Lung (tissue), 11 donors: ENCODE measurements at regions not wholly inside any gene's neighbourhood (a gene's known extent, or its start where the extent isn't known, plus 50 kb on each side); places are given as distances from the start of the nearest gene placed in this dataset.

Experiments used
- ATAC-seq: fragments of 200-7000 bp; cut with Tn5 transposase; one replicate; pipeline ENCODE4 v1.9.1; 2020; ENCODE audit warnings: moderate number of reproducible peaks; ENCODE audit not compliant: insufficient read depth, low FRiP score
- DNase-seq, 3 donors: peaks; one replicate each; pipeline ENCODE4 v3.0.0-alpha.2; 2013 to 2017
- H3K27ac ChIP-seq, 2 donors: one replicate each; pipeline ENCODE4 v1.5.1; 2013; ENCODE audit warnings: mild to moderate bottlenecking in 2 of 2, moderate library complexity in 2 of 2, control low read depth in 1 of 2, inconsistent platforms in 1 of 2, low read depth in 1 of 2, low read length in 1 of 2
- H3K27me3 ChIP-seq, 3 donors: one replicate each; pipeline ENCODE4 v1.5.1; 2013; ENCODE audit warnings: low read length in 2 of 3; ENCODE audit not compliant: control insufficient read depth in 3 of 3, insufficient read depth in 3 of 3
- H3K36me3 ChIP-seq, 4 donors: one replicate each; pipeline ENCODE4 v1.5.1; 2013; ENCODE audit warnings: low read length in 4 of 4, mild to moderate bottlenecking in 1 of 4, moderate library complexity in 1 of 4; ENCODE audit not compliant: control insufficient read depth in 4 of 4, insufficient read depth in 4 of 4
- H3K4me1 ChIP-seq, 5 donors: one replicate each; pipeline ENCODE4 v1.5.1; 2013; ENCODE audit warnings: low read length in 5 of 5, mild to moderate bottlenecking in 2 of 5, moderate library complexity in 1 of 5; ENCODE audit not compliant: control insufficient read depth in 5 of 5, insufficient read depth in 5 of 5
- H3K4me3 ChIP-seq: one replicate; pipeline ENCODE4 v1.5.1; 2013; ENCODE audit warnings: mild to moderate bottlenecking, control low read depth, moderate library complexity
- H3K9ac ChIP-seq, 2 donors: one replicate each; pipeline ENCODE4 v1.5.1; 2013; ENCODE audit warnings: low read length in 2 of 2, control low read depth in 1 of 2; ENCODE audit not compliant: insufficient read depth in 1 of 2
- H3K9me3 ChIP-seq, 4 donors: one replicate each; pipeline ENCODE4 v1.5.1; 2013; ENCODE audit warnings: low read length in 3 of 4, mild to moderate bottlenecking in 1 of 4, moderate library complexity in 1 of 4; ENCODE audit not compliant: control insufficient read depth in 4 of 4, insufficient read depth in 3 of 4
- WGBS, 2 donors: extraction: QIAGEN DNeasy Blood & Tissue Kit; methylation state at CpG; one replicate each; pipeline ENCODE4 v1.1.7; 2013; 5-methylcytosine and 5-hydroxymethylcytosine counted together
- TF ChIP-seq, protein P1 (sequence below): IDR thresholded peaks from 2 replicates; pipeline ENCODE4 v1.5.1; 2012; ENCODE audit warnings: mild to moderate bottlenecking; ENCODE audit errors: control extremely low read depth, extremely low read depth
- donor health status: control.
- donor health status: control.
- donor health status: Bipolar disorder and iron deficiency.
- donor health status: healthy.
- donor health status: DM: yes; HTN: yes; CAD: no.

DNA sequence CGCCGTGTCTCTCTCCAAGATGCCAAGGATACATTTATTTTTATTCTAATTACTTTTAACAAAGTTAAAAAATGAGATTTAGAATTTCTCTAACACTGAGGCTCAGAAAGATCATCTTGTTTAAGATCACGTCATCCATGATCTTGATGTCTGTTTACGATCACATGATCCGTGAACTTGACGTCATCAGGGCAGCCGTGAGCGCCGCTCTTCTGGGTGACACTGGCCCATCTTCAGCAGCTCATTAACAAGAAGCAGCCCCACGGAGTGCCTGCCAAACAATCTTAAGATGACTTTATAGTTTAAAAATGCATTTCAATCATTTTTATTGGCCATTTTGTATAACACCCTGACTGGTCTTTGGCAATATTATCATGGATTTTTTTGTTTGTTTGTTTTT is 291.1 kb upstream of the PRKCQ start:
- DNase-seq = peak; percentile 31 to 50 (median 45)
- peaks cover 0 to 13% (median 6%) of the 10 kb centered on the region in 5 donors for H3K4me1 ChIP-seq
- ATAC-seq = no peak
- H3K9ac ChIP-seq = no peak overlapping the region
- H3K27me3 ChIP-seq = peaks cover 0 to 2% (median 0%) of the 10 kb centered on the region in 3 donors
- H3K9me3 ChIP-seq = no peaks in the 10 kb centered on the region
- TF ChIP-seq, protein P1, sequence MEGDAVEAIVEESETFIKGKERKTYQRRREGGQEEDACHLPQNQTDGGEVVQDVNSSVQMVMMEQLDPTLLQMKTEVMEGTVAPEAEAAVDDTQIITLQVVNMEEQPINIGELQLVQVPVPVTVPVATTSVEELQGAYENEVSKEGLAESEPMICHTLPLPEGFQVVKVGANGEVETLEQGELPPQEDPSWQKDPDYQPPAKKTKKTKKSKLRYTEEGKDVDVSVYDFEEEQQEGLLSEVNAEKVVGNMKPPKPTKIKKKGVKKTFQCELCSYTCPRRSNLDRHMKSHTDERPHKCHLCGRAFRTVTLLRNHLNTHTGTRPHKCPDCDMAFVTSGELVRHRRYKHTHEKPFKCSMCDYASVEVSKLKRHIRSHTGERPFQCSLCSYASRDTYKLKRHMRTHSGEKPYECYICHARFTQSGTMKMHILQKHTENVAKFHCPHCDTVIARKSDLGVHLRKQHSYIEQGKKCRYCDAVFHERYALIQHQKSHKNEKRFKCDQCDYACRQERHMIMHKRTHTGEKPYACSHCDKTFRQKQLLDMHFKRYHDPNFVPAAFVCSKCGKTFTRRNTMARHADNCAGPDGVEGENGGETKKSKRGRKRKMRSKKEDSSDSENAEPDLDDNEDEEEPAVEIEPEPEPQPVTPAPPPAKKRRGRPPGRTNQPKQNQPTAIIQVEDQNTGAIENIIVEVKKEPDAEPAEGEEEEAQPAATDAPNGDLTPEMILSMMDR = no peak
- H3K4me3 ChIP-seq = no peak overlapping the region
- H3K27ac ChIP-seq = no peak overlapping the region
- H3K36me3 ChIP-seq = no peaks in the 10 kb centered on the region
- WGBS, 2 donors = 79 to 87% methylated on average over 10 of the region's 10 CpGs

DNA sequence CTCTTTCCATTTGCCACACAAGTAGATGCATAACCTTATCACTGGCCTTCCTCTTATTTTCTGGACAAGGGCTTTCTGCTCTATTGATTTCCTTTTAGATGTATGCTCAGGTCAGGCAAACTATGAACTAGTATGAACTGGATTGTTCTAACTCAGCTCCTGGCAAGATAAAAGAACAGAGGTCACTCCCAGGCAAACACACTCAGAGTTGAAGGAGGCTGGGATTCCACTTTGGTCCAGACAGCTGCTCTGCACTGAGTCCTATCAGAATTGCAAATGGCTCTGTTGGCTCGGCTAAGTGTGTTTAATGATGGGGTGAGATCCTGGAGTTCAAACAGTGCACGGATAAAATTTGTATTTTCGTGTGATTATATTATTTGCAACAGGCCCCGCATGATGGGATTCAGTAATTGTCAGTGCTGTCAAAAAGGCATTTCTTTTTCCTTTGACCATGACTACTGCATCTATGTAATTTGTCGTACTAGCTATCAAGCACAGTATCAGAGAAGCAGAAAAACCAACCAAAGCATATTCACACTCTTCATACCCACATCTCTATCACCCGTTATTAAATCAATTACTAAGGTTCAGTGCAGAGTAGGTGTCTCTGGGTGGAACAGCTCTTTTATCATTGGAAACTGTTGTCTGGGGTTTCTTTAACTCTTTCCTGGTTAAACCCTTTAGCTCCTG is 288.1 kb upstream of the PRKCQ start:
- DNase-seq = peak in 2 of 3 donors; percentile 14 to 25
- H3K9me3 ChIP-seq = no peaks in the 10 kb centered on the region
- 41 to 67% methylated on average over 6 of the region's 6 CpGs for WGBS, 2 donors
- TF ChIP-seq, protein P1 = no peak
- H3K27me3 ChIP-seq = peaks cover 0 to 3% (median 0%) of the 10 kb centered on the region in 3 donors
- no peak for ATAC-seq
- no peak overlapping the region for H3K9ac ChIP-seq
- no peak overlapping the region for H3K27ac ChIP-seq
- H3K4me1 ChIP-seq = no peaks in the 10 kb centered on the region
- H3K4me3 ChIP-seq = no peak overlapping the region
- no peaks in the 10 kb centered on the region for H3K36me3 ChIP-seq

DNA sequence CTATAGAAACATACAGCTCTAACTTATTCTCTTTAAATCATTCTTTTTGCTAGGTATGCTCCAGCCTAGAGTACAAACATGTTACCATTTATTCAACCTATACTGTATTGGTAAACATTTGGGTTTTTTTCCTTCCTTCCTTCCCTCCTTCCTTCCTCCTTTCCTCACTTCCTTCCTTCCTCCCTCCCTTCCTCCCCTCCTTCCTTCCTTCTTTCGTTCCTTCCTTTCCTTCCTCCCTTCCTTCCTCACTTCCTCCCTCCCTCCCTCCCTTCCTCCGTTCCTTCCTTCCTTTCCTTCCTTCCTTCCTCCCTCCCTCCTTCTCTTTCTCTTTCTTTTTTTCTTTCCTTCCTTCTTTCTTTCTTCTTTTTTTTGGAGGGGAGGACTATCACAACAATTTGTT is 286.7 kb upstream of the PRKCQ start:
- no peak overlapping the region for H3K27ac ChIP-seq
- no peaks in the 10 kb centered on the region for H3K4me1 ChIP-seq
- DNase-seq = no peak
- no peak overlapping the region for H3K9ac ChIP-seq
- no peak overlapping the region for H3K4me3 ChIP-seq
- no peaks in the 10 kb centered on the region for H3K36me3 ChIP-seq
- WGBS, 2 donors = 54% methylated on average over 2 of the region's 2 CpGs
- H3K9me3 ChIP-seq = no peaks in the 10 kb centered on the region
- TF ChIP-seq, protein P1 = no peak
- H3K27me3 ChIP-seq = peaks cover 0 to 4% (median 0%) of the 10 kb centered on the region in 3 donors
- no peak for ATAC-seq

DNA sequence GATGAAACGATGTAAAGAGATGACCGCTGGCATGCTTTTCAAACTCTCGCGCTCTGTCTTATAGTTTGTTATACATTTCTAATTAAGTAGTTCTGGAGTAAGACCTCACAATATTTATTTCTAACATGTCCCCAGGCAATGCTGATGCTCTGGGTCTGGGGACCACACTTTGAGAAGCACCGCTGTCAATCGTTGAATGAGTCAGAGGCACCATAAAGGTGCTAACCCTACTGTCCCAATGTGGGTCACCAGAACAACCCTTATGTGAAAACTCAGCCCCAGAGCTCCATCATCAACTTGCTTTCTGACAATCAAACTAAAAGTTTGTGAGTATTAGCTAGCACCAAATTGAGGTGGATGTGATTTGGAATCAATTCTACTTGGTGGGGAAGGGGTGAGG is 284.1 kb upstream of the PRKCQ start:
- no peak for DNase-seq
- Histone ChIP-seq H3K36me3 (no peaks in the 10 kb centered on the region), H3K27me3 (peaks cover 0 to 4% (median 0%) of the 10 kb centered on the region in 3 donors), H3K27ac (no peak overlapping the region), H3K9me3 (no peaks in the 10 kb centered on the region), H3K4me3 (no peak overlapping the region), H3K9ac (no peak overlapping the region), H3K4me1 (no peaks in the 10 kb centered on the region)
- ATAC-seq = no peak
- TF ChIP-seq, protein P1 = no peak
- WGBS, 2 donors = 97 to 99% methylated on average over 6 of the region's 6 CpGs
